ENCODE measurements at regions not wholly inside any gene's neighbourhood (a gene's known extent, or its start where the extent isn't known, plus 50 kb on each side); places are given as distances from the start of the nearest gene placed in this dataset.

DNA sequence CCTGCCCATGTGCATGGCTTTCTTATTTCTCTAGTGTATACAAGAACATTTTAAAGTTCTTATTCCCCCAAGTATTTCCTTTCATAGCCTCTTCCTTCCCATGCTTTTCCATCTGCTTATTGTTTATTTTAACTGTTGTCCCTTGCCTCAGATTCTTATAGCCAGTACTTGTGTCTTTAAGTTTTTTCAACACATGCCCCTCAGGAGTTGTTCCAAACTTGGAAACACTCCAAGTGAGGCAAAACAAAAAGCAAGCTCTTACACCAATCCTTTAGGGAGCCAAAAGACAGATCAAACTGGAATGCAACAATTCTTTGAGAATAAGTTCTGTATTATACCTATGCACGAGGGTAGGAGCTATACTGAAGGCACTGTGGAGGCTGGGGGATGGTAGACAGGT is 222.0 kb upstream of the STK26 start:
- Mint-ChIP-seq H3K9me3 (peaks cover 2% of the 10 kb centered on the region), H3K4me3 (no peak overlapping the region), H3K27ac (ENCODE audit: unreplicated experiment) (no peak overlapping the region), H3K27me3 (ENCODE audit: low read depth) (no peaks in the 10 kb centered on the region), H3K36me3 (ENCODE audit: low read depth) (peaks cover 11% of the 10 kb centered on the region), H3K4me1 (no peaks in the 10 kb centered on the region)
- no peak for DNase-seq (ENCODE audit: low read depth, low spot score)
- TF ChIP-seq, protein P1, sequence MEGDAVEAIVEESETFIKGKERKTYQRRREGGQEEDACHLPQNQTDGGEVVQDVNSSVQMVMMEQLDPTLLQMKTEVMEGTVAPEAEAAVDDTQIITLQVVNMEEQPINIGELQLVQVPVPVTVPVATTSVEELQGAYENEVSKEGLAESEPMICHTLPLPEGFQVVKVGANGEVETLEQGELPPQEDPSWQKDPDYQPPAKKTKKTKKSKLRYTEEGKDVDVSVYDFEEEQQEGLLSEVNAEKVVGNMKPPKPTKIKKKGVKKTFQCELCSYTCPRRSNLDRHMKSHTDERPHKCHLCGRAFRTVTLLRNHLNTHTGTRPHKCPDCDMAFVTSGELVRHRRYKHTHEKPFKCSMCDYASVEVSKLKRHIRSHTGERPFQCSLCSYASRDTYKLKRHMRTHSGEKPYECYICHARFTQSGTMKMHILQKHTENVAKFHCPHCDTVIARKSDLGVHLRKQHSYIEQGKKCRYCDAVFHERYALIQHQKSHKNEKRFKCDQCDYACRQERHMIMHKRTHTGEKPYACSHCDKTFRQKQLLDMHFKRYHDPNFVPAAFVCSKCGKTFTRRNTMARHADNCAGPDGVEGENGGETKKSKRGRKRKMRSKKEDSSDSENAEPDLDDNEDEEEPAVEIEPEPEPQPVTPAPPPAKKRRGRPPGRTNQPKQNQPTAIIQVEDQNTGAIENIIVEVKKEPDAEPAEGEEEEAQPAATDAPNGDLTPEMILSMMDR (conservative IDR thresholded peaks at IDR 0.05): no peak

DNA sequence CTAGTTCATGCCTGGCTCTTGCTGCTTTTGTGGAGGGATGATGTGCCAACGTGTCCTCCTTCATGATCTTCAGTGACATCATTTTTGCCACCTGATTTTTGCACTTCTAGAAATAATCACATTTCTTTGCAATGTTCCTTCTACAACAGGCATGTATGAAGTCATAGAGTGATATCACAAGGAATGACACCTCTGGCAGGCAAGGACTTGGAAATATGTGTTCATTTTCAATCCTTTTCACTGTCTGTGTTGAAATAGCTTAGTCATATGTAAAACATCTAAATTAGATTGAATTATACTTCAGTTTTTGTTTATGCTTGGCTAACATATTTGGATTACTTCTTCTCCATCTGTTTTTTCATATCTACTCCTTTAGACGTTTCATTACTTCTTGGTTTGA is 221.2 kb upstream of the STK26 start:
- Mint-ChIP-seq H3K27me3 (ENCODE audit: low read depth) (no peaks in the 10 kb centered on the region), H3K4me1 (no peaks in the 10 kb centered on the region), H3K9me3 (peaks cover 2% of the 10 kb centered on the region), H3K4me3 (no peak overlapping the region), H3K27ac (ENCODE audit: unreplicated experiment) (no peak overlapping the region), H3K36me3 (ENCODE audit: low read depth) (peaks cover 11% of the 10 kb centered on the region)
- no peak for DNase-seq (ENCODE audit: low read depth, low spot score)
- TF ChIP-seq, protein P1 (conservative IDR thresholded peaks at IDR 0.05): no peak

DNA sequence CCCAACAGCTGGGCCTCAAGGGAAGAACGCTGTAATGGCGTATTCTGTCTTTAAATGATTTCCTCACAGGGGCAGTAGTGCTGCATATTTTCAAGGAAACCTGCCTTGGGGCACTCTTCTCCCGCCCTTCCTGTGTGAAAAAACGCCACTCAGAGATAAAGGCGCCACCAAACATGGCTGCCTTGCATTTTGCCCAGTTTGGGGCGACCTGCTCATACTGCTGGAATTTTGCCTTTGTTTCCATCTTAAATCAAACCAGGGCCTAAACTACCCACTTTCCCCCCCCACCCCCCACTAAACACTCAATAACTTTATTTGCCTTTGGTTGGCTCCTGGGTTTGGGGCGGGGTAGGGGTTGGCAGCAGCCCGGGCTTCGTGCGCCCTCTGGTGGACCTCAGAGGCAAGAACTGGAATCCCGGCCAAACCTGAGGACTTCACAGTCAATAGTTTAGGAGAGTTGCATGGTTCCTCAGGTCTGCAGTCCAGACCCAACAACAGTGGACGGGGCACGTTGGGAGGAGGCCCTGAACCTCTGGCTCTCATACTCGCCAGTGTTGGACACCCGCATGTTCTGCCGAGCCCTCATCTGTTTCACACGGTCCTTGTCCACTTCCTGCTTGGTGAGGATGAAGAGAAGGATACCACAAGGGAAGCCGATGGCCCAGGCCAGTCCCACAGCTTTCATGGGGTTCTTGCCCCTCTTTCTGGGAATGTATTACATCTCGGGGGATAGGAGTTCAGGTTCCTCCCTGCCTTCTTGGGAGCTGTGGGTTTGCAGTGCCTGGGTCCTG is 220.1 kb upstream of the STK26 start:
- Mint-ChIP-seq H3K36me3 (ENCODE audit: low read depth) (peaks cover 11% of the 10 kb centered on the region), H3K27ac (ENCODE audit: unreplicated experiment) (no peak overlapping the region), H3K4me3 (no peak overlapping the region), H3K27me3 (ENCODE audit: low read depth) (no peaks in the 10 kb centered on the region), H3K4me1 (no peaks in the 10 kb centered on the region), H3K9me3 (peaks cover 2% of the 10 kb centered on the region)
- TF ChIP-seq, protein P1 (conservative IDR thresholded peaks at IDR 0.05): peak; percentile 38
- DNase-seq (ENCODE audit: low read depth, low spot score): no peak

DNA sequence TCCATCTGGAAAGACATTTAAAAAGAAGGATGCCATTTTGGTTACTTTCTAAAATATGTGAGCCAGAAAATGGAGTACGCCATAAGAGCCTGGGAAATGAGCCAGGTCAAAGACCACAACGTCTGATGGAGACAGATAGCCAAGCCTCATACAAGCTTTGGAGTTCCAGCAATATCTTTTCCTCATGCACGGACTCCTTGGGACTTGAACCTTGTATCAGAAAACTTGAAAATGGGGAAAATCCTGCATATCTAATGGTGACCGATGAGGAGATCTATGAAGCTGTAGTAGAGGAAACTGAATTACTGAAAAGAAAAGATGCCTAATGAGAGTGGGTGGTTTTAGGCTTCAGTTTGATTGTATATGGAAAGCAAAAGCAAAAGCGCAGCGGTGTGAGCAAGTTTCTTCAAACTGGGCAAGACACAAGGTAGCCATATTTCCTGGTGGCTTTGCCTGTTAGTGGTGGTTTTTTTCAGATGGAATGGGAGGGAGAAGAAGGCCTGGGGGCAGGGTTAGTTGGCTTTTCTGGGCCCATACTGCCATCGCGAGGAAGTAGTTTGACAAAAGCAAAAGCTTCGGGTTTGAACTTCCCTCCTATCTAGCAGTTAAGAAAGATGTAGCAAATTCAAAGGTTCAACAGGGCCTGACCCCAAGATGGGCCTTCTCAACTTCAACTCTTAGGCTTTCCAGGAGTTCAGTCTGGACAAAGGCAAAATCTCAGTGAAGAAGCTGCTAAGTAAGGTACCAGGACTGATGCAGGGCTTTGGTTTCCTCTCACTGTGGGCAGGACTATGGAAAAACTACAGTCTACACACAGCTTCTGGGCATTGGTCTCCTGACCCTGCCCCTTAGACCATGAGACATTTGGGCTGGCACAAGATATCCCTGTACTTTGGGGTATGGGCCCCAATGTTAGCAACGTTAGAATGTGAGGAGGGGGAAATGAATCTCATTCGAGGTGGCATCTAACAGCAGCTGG is 210.0 kb upstream of the STK26 start:
- DNase-seq (ENCODE audit: low read depth, low spot score): no peak
- TF ChIP-seq, protein P1 (conservative IDR thresholded peaks at IDR 0.05): no peak
- Mint-ChIP-seq H3K27ac (ENCODE audit: unreplicated experiment) (peak overlapping the region; percentile 37), H3K4me3 (no peak overlapping the region), H3K9me3 (peaks cover 24% of the 10 kb centered on the region), H3K4me1 (no peaks in the 10 kb centered on the region), H3K27me3 (ENCODE audit: low read depth) (no peaks in the 10 kb centered on the region), H3K36me3 (ENCODE audit: low read depth) (peaks cover 39% of the 10 kb centered on the region)

DNA sequence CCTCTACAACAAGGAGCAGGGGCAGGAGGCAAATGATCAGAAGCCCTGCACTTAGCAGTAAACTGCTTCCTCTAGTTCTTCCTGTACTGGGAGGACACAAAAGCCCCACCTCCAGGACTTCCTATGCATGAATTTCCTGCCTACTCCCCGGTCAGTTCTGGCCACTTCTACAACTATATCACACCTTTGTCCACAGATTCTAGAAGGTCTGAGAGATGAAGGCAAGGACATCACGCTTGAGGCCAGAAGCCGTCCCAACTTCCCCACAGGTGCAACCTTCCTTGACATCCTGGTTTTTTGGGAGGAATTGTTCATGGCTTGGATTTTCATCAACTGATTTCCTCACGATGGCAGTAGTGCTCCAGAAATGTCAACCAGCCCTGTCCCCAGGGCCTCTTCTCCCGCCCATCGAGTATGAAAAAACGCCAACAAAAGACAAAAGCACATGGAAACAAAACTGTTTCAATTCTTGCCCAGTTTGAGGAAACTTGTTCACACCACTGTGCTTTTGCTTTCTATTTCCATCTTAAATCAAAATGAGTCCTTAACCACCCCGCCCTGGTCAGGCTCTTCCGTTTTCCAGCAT is 206.5 kb upstream of the STK26 start:
- no peaks in the 10 kb centered on the region for H3K4me1 Mint-ChIP-seq
- H3K27ac Mint-ChIP-seq (ENCODE audit: unreplicated experiment): no peak overlapping the region
- peaks cover 52% of the 10 kb centered on the region for H3K36me3 Mint-ChIP-seq (ENCODE audit: low read depth)
- TF ChIP-seq, protein P1 (conservative IDR thresholded peaks at IDR 0.05): no peak
- no peaks in the 10 kb centered on the region for H3K27me3 Mint-ChIP-seq (ENCODE audit: low read depth)
- H3K9me3 Mint-ChIP-seq: peaks cover 25% of the 10 kb centered on the region
- no peak overlapping the region for H3K4me3 Mint-ChIP-seq
- DNase-seq (ENCODE audit: low read depth, low spot score): no peak

Measured in neural crest cell (in vitro differentiated cells).